GM12874 (cell line): ENCODE measurements at regions not wholly inside any gene's neighbourhood (a gene's known extent, or its start where the extent isn't known, plus 50 kb on each side); places are given as distances from the start of the nearest gene placed in this dataset.

Experiments
- TF ChIP-seq, protein P1 (sequence below): IDR thresholded peaks from 2 replicates; pipeline ENCODE4 v1.5.1; 2011; ENCODE audit warnings: low read depth, mild to moderate bottlenecking, control low read depth, low read length, moderate library complexity; ENCODE audit not compliant: insufficient read depth

DNA sequence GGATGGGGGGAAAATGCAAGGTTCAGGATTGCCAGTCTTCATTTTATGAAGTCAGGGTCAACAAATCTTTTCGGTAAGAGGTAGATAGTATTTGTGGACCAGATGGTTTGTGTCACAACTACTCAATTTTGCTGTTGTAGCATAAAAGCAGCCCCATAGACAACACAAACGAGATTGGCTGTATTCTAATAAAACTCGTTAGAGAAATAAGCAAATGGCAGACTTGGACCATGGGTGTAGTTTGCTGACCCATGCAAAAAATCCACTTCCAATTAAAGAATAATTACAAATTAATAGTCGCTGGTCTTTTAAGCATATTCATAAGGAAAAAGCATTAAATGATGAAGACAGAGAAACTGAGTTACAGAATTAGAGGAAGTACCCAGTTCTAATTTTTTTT, 247.1 kb downstream of the CRPPA start:
- TF ChIP-seq, protein P1, sequence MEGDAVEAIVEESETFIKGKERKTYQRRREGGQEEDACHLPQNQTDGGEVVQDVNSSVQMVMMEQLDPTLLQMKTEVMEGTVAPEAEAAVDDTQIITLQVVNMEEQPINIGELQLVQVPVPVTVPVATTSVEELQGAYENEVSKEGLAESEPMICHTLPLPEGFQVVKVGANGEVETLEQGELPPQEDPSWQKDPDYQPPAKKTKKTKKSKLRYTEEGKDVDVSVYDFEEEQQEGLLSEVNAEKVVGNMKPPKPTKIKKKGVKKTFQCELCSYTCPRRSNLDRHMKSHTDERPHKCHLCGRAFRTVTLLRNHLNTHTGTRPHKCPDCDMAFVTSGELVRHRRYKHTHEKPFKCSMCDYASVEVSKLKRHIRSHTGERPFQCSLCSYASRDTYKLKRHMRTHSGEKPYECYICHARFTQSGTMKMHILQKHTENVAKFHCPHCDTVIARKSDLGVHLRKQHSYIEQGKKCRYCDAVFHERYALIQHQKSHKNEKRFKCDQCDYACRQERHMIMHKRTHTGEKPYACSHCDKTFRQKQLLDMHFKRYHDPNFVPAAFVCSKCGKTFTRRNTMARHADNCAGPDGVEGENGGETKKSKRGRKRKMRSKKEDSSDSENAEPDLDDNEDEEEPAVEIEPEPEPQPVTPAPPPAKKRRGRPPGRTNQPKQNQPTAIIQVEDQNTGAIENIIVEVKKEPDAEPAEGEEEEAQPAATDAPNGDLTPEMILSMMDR, result no peak

DNA sequence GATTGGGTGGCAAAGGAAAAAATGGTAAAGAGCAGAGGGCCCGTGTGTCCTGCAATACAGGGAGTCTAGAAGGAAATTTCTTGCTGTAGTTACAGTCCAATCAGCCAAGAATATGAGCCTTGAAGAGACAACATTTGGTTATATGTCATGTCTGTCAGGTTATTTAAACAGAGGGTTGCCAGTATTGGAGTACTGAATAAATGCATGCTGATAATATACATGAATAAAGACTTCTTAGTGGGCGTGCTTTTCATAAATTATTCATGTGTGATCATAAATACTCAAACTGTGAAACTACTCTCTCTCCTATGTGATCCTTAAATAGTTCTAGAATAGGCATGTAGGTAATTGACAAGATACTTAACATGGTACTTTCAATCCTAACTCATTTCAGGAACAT, 249.0 kb downstream of the CRPPA start:
- TF ChIP-seq, protein P1, result no peak

DNA sequence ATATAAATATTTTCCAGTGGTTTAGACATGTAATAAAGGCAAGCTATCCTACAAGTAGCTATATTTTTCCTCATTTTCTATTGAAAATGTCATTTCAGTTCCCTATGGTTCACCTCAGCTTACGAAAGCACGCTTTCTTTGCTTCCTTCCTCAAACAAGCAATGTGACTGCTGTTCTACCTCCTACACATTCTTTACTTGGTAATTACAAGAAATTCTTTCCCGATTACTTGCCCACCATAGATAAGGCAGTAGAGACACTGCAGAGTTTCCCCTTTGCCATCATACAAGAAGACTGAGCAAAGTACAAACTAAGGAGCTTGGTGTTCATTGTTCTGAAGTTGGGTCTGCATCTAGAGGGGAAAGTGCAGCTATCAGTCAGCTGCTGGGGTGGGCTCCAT, 249.4 kb downstream of the CRPPA start:
- TF ChIP-seq, protein P1, result no peak

DNA sequence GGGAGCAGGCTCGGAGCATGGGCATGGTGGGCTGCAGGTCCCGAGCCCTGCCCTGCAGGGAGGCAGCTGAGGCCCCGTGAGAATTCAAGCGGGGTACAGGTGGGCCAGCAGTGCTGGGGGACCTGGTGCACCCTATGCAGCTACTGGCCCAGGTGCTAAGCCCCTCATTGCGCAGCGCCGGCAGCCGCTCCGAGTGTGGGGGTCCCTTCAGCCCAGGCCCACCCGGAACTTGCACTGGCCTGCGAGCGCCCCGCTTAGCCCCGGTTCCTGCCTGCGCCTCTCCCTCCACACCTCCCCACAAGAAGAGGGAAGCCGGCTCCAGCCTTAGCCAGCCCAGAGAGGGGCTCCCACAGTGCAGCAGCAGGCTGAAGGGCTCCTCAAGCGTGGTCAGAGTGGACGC, 250.7 kb downstream of the CRPPA start:
- TF ChIP-seq, protein P1, result no peak

DNA sequence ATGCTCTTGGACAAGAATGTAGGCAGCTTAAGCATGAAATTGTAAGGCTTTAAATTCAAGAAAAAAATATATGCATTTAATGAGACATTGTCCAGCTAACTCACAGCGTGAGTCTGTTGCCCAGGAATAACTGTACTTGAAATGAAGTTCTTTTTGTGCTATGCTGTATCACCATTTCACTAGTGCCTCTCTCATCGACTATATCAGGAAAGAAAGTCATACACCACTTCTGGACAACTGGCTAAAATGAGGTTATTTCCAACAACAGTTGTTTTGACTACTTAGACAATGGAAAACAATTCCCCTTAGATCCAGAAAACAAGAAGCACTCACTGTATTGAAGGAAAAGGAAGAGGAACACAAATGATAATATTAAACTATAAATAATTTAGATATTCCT, 251.8 kb downstream of the CRPPA start:
- TF ChIP-seq, protein P1, result no peak

DNA sequence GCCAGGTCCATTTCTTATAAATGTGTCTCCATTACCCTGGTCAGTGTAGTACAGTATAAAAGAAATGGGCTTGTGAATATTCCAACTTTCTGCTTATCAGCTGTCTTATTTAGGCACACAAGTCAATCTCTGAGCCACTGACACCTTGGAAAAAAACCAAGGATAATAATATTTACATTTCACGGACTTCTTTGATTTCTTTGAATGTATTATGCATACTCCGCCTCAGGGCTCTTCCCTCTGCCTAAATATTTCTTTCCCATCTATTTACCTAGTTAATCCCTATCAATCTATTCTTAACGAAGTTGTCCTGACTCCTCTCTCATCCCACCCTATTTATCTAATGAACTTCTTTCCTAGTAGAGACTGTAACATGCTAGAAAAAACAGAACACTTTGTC, 253.8 kb downstream of the CRPPA start:
- TF ChIP-seq, protein P1, result no peak

DNA sequence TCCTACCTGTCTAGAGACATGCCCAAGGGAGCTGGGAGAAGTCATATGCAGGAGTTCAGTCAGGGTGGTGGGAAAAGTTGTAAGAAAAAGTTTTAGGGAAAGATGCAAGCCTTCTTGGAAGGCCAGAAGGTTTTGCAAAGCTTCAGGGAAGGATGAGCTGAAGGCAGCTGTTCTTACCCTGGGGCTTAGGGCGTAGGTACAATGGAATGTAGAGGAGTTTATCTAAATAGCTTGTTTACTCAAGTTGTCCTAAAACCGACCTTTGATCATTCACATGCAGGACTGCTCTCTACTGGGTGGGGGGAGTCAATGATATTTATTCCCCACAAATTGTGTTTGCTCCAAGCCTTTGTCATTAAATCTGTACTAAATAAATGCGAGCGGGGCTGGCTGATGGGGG, 277.0 kb downstream of the CRPPA start:
- TF ChIP-seq, protein P1, result no peak

DNA sequence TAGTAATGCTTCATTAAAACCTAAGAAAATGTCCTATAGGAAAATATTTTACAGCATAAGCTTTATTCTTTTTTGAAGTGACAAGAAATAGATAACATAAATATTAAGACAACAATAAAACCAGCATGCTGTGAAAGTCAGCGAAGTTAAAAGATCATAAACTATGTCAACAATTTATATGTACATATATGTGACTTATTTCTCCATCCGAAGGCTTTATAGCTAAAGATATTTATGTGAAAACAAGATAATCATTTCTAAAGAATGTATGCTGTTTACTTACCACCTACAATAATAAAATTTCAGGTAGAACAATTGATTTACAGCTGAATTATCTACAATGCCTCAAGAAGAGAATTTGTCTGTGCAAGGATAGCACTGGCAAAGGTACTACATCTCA, 283.4 kb downstream of the CRPPA start:
- TF ChIP-seq, protein P1, result no peak
